Transverse colon (tissue), 4 donors: ENCODE measurements at regions not wholly inside any gene's neighbourhood (a gene's known extent, or its start where the extent isn't known, plus 50 kb on each side); places are given as distances from the start of the nearest gene placed in this dataset.

Source experiments
- CTCF ChIP-seq, 5 experiments: fragments of 200-600 bp in 3 of 5; fragments of 450-650 bp in 2 of 5; sonication (generic) in 3 of 5; IDR thresholded peaks; 1 replicate in 2 of 5; 2 replicates in 3 of 5; pipeline ENCODE4 v1.5.1; 2016 to 2017; ENCODE audit warnings: antibody characterized with exemption in 5 of 5, inconsistent platforms in 3 of 5, mild to moderate bottlenecking in 2 of 5, moderate library complexity in 1 of 5
- EP300 ChIP-seq: sonication (generic); formaldehyde crosslinking; IDR thresholded peaks from one replicate; pipeline ENCODE4 v1.6.1; 2017; ENCODE audit warnings: antibody characterized with exemption, low read depth
- POLR2A ChIP-seq: fragments of 450-650 bp; IDR thresholded peaks from one replicate; pipeline ENCODE4 v1.6.1; 2016; ENCODE audit warnings: antibody characterized with exemption, mild to moderate bottlenecking, moderate library complexity
- POLR2AphosphoS5 ChIP-seq, 3 donors: sonication (generic); formaldehyde crosslinking; IDR thresholded peaks; one replicate each; pipeline ENCODE4 v1.6.1; 2016; ENCODE audit warnings: antibody characterized with exemption in 3 of 3

DNA sequence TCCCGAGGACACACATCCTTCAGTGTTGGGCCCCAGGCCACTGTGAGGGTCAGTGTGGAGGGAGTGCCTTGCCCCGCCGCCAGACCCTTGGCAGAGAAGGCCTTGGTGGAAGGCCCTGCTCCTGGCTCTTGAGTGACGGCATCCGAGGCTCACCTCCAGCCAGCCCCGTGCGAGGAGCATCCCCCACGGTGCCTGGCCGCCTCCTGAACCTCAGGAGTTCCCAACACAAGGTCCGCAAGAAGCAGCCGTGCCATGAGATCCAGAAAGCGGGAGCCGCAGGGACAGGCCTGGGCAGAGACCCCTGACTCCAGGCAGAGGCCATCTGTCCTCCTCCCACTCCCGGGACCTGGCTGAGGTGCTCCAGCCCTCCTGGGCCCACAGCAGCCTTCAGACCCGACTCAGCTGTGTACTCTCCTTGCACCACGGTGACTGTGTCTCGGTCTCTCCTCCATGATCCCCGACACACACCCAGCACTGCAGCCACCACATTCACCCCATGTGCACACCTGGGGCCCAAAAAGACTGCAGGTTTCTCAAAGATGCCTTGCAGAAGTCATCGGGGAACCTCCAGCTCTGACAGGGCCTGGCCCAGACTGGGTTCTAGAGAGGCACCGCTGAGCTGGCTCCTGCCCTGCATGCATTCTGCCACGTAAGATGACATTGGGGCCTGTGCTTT lies 870.2 kb downstream of the BRD1 start:
- TF ChIP-seq POLR2A (no peak), CTCF (IDR thresholded peaks at IDR 0.05) (no peak), POLR2AphosphoS5 (IDR thresholded peaks at IDR 0.05) (no peak), EP300 (no peak)
